DND-41 (cell line): ENCODE measurements at regions not wholly inside any gene's neighbourhood (a gene's known extent, or its start where the extent isn't known, plus 50 kb on each side); places are given as distances from the start of the nearest gene placed in this dataset.

Experiments used
- CTCF ChIP-seq: IDR thresholded peaks from 2 replicates; pipeline ENCODE4 v1.5.1; 2012; ENCODE audit warnings: borderline replicate concordance, low read length, moderate library complexity, mild to moderate bottlenecking; ENCODE audit not compliant: poor library complexity, severe bottlenecking; ENCODE audit errors: extremely low read depth
- EZH2 ChIP-seq: IDR thresholded peaks from 3 replicates; pipeline ENCODE4 v1.6.1; 2012; ENCODE audit warnings: borderline replicate concordance, low read depth, mild to moderate bottlenecking, moderate library complexity, low read length, inconsistent platforms; ENCODE audit not compliant: severe bottlenecking

GRCh38 chr5:143923634-143924266 is 111.8 kb downstream of the HMHB1 start:
- TF ChIP-seq CTCF (no peak), EZH2 (no peak)
